ENCODE measurements at regions not wholly inside any gene's neighbourhood (a gene's known extent, or its start where the extent isn't known, plus 50 kb on each side); places are given as distances from the start of the nearest gene placed in this dataset.

DNA sequence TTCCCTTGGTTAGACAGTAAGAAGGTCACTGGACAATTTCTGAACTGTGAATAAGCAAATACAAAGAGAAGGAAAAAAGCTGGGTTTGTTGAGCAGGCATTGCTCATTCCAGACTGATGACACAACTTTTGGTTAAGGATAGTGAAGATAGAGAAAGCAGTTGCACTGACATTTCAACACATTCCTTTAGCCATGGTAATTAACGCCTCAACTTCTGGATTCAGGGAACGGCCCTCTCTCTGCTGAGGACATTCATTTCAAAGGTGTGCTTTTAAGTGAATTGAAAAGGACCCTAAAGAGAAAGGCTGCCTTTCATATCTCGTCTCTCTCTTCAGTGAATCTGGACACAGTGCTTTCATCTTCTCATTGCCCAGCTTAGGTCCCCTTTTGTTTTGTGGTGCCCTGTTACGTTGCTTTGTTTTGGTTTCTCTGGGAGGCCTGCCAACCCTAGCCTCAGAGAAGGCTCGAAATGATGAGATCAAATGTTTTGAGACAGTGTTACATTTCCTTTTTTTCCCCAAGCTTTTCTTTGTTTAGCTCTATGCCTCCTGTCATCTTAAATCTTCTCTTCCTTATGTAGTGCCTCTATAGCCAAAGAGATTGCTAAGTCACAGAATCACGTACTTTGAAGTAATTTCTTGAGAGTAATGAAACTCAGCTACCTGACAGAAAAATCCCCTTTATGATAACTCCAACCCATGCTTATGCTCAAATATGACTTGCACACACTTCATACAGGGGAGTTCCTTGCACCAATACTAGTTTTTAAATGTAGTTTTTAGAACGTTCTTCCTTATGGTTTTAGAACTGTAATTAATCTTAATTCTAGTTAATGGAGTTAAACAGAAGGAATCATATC lies 94.4 kb upstream of the IFNE start:
- TF ChIP-seq CTCF (IDR thresholded peaks at IDR 0.05) (no peak), POLR2A (IDR thresholded peaks at IDR 0.05) (no peak)

All from uterus (tissue), 2 donors.